OCI-LY7 (cell line): ENCODE measurements at regions not wholly inside any gene's neighbourhood (a gene's known extent, or its start where the extent isn't known, plus 50 kb on each side); places are given as distances from the start of the nearest gene placed in this dataset.

ENCODE experiments used
- BruUV-seq: library from RNA; stranded (reverse); fragments of 400-500 nt; replicated peaks from 2 replicates; lab custom pipeline; 2021; lab: Mats Ljungman, UMichigan
- CTCF ChIA-PET: fragments of 300-600 bp; sonication (Branson Sonifier 250); formaldehyde crosslinking; loops from one replicate; lab custom pipeline; 2022; ENCODE audit warnings: antibody characterized with exemption; ENCODE audit not compliant: unreplicated experiment; lab: Charles Lee
- POLR2A ChIA-PET: fragments of 300-600 bp; sonication (Branson Sonifier 250); formaldehyde crosslinking; loops from one replicate; lab custom pipeline; 2022; ENCODE audit warnings: antibody characterized with exemption; lab: Charles Lee
- DNase-seq: peaks from one replicate; pipeline ENCODE4 v3.0.0-alpha.2; 2015; ENCODE audit warnings: low spot score
- H2AFZ ChIP-seq: fragments of 200-600 bp; sonication (generic), shearing (Covaris generic); 2 replicates; pipeline ENCODE4 v1.6.1; 2014; ENCODE audit warnings: mild to moderate bottlenecking, antibody characterized with exemption, low read length, moderate library complexity
- H3K27ac ChIP-seq: fragments of 200-600 bp; sonication (generic); 2 replicates; pipeline ENCODE4 v1.5.1; 2014; ENCODE audit warnings: mixed run types, low read depth, mild to moderate bottlenecking, moderate library complexity, low read length, inconsistent platforms; ENCODE audit not compliant: poor library complexity, severe bottlenecking
- H3K36me3 ChIP-seq: fragments of 200-600 bp; sonication (generic); 2 replicates; pipeline ENCODE4 v1.6.1; 2014; ENCODE audit warnings: mild to moderate bottlenecking, antibody characterized with exemption, low read length, moderate library complexity, mixed read lengths; ENCODE audit not compliant: insufficient read depth
- H3K4me1 ChIP-seq: fragments of 200-600 bp; sonication (generic); 2 replicates; pipeline ENCODE4 v1.5.1; 2014; ENCODE audit warnings: mild to moderate bottlenecking, low read length; ENCODE audit not compliant: insufficient read depth, poor library complexity, severe bottlenecking
- H3K4me2 ChIP-seq: fragments of 200-600 bp; sonication (generic); 2 replicates; pipeline ENCODE4 v1.6.1; 2014; ENCODE audit warnings: mild to moderate bottlenecking, low read length
- H3K4me3 ChIP-seq: fragments of 200-600 bp; sonication (generic); 2 replicates; pipeline ENCODE4 v1.5.1; 2014; ENCODE audit warnings: mild to moderate bottlenecking, low read depth, low read length; ENCODE audit not compliant: poor library complexity, severe bottlenecking
- H3K79me2 ChIP-seq: fragments of 200-600 bp; sonication (generic); 2 replicates; pipeline ENCODE4 v1.6.1; 2016; ENCODE audit warnings: low read depth, mild to moderate bottlenecking, low read length, moderate library complexity, mixed read lengths; ENCODE audit not compliant: insufficient read depth
- H3K9me2 ChIP-seq: fragments of 200-600 bp; sonication (generic); 2 replicates; pipeline ENCODE4 v1.6.1; 2016; ENCODE audit warnings: mild to moderate bottlenecking, low read length, mixed read lengths; ENCODE audit not compliant: insufficient read depth
- H3K9me3 ChIP-seq: fragments of 200-600 bp; sonication (generic); 2 replicates; pipeline ENCODE4 v1.6.1; 2014; ENCODE audit warnings: mild to moderate bottlenecking, mixed run types, low read length, mixed read lengths
- H4K20me1 ChIP-seq: fragments of 200-600 bp; sonication (generic); 2 replicates; pipeline ENCODE4 v1.6.1; 2014; ENCODE audit warnings: mild to moderate bottlenecking, antibody characterized with exemption, low read length, moderate library complexity, mixed read lengths; ENCODE audit not compliant: insufficient read depth
- CTCF ChIP-seq: fragments of 200-600 bp; sonication (generic); conservative IDR thresholded peaks from 2 replicates; pipeline ENCODE4 v1.5.1; 2014; ENCODE audit warnings: mild to moderate bottlenecking, antibody characterized with exemption, low read length, moderate library complexity, mixed read lengths
- EZH2phosphoT487 ChIP-seq: fragments of 200-600 bp; sonication (generic); IDR thresholded peaks from 2 replicates; pipeline ENCODE4 v1.6.1; 2018; ENCODE audit warnings: low read depth, borderline replicate concordance, mild to moderate bottlenecking, mixed run types, antibody characterized with exemption, low read length, moderate library complexity, mixed read lengths
- intact Hi-C: fragments of 100-400 bp; cut with micrococcal nuclease; formaldehyde crosslinking; loops from one replicate; pipeline ENCODE4 v1.10.0; 2022; ENCODE audit not compliant: unreplicated experiment

DNA sequence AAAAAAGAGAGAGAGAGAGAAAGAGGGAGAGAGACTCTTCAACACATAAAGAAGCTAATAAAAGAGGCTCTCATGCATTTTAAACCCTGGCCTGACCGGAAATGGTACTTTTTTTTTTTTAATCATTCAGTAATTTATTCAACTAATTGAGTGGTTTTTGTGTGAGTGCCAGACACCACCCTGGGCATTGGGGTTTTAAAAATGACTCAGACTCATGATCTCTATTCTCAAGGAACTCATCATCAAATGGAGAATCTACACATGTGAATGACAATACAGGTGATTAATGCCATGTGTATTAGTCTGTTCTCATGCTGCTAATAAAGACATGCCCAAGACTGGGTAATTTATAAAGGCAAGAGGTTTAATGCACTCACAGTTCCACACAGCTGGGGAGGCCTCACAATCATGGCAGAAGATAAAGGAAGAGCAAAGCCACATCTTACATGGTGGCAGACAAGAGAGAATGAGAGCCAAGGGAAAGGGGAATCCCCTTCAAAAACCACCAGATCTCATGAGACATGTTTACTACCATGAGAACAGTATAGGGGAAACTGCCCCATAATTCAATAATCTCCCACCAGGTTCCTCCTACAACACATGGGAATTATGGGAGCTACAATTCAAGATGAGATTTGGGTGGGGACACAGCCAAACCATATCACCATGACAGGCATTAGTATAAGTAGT lies 158.5 kb upstream of the AUTS2 start:
- BruUV-seq, result no TSS peak
- H3K27ac ChIP-seq, result no peak overlapping the region
- intact Hi-C loops, result no loop called here
- H3K79me2 ChIP-seq, result no peaks in the 10 kb centered on the region
- ChIA-PET POLR2A (interaction anchor here (0.6 kb wide), 1 partner anchor 63 kb away, joined by 3 read pairs; no protein-coding TSS in a partner anchor), CTCF (no interaction called here)
- H2AFZ ChIP-seq, result no peak overlapping the region
- H3K9me3 ChIP-seq, result peaks cover 25% of the 10 kb centered on the region; the same call in 1 of the 2 replicates
- no peaks in the 10 kb centered on the region for H3K9me2 ChIP-seq
- no peaks in the 10 kb centered on the region for H4K20me1 ChIP-seq
- no peak overlapping the region for H3K4me2 ChIP-seq
- H3K4me1 ChIP-seq, result peaks cover 12% of the 10 kb centered on the region
- no peak overlapping the region for H3K4me3 ChIP-seq
- H3K36me3 ChIP-seq, result no peaks in the 10 kb centered on the region; the same call in 1 of the 2 replicates
- DNase-seq, result no peak
- TF ChIP-seq EZH2phosphoT487 (no peak), CTCF (no peak)

GRCh38 chr7:69440976-69441375 lies 157.3 kb upstream of the AUTS2 start:
- Histone ChIP-seq H3K9me3 (peaks cover 25% of the 10 kb centered on the region; the same call in 1 of the 2 replicates), H3K9me2 (no peaks in the 10 kb centered on the region), H3K36me3 (no peaks in the 10 kb centered on the region; the same call in 1 of the 2 replicates), H3K4me2 (no peak overlapping the region), H3K27ac (no peak overlapping the region), H2AFZ (no peak overlapping the region), H3K4me3 (no peak overlapping the region), H3K79me2 (no peaks in the 10 kb centered on the region), H3K4me1 (peaks cover 9% of the 10 kb centered on the region), H4K20me1 (no peaks in the 10 kb centered on the region)
- BruUV-seq, result no TSS peak
- no peak for DNase-seq
- ChIA-PET POLR2A (interaction anchor here (0.7 kb wide), 1 partner anchor 1152 kb away, joined by 4 read pairs; no protein-coding TSS in a partner anchor), CTCF (no interaction called here)
- TF ChIP-seq CTCF (no peak), EZH2phosphoT487 (no peak)
- intact Hi-C loops, result no loop called here

DNA sequence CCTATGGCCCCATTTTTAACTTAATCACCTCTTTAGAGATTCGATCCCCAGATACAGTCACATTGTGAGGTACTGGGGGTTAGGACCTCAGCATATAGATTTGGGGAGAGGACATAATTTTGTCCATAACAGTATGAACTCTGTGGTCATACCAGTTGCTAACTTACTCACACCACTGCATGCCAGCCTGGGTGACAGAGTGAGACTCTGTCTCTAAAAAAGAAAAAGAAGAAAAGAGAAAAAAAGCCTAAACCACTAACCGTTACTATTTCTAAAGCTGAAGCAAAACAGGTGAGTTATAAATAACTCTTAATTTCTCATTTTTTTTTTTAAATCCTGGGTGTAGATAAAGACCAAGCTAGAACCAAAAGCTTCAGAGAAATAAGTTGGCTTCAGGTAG lies 155.1 kb upstream of the AUTS2 start:
- H4K20me1 ChIP-seq, result no peaks in the 10 kb centered on the region
- TF ChIP-seq CTCF (no peak), EZH2phosphoT487 (no peak)
- BruUV-seq, result no TSS peak
- no peaks in the 10 kb centered on the region for H3K9me2 ChIP-seq
- H3K36me3 ChIP-seq, result no peaks in the 10 kb centered on the region; the same call in 1 of the 2 replicates
- CTCF ChIA-PET, result no interaction called here
- H3K9me3 ChIP-seq, result peaks cover 25% of the 10 kb centered on the region; the same call in 1 of the 2 replicates
- peak overlapping the region; percentile 37 for H3K4me2 ChIP-seq
- H2AFZ ChIP-seq, result peak overlapping the region; percentile 82
- no peak overlapping the region for H3K4me3 ChIP-seq
- no peak overlapping the region for H3K27ac ChIP-seq
- intact Hi-C loops, result no loop called here
- POLR2A ChIA-PET, result interaction anchor here (0.6 kb wide), 1 partner anchor 444 kb away, joined by 4 read pairs; no protein-coding TSS in a partner anchor
- H3K79me2 ChIP-seq, result no peaks in the 10 kb centered on the region
- no peak for DNase-seq
- H3K4me1 ChIP-seq, result peaks cover 9% of the 10 kb centered on the region
